ENCODE measurements at regions not wholly inside any gene's neighbourhood (a gene's known extent, or its start where the extent isn't known, plus 50 kb on each side); places are given as distances from the start of the nearest gene placed in this dataset.

DNA sequence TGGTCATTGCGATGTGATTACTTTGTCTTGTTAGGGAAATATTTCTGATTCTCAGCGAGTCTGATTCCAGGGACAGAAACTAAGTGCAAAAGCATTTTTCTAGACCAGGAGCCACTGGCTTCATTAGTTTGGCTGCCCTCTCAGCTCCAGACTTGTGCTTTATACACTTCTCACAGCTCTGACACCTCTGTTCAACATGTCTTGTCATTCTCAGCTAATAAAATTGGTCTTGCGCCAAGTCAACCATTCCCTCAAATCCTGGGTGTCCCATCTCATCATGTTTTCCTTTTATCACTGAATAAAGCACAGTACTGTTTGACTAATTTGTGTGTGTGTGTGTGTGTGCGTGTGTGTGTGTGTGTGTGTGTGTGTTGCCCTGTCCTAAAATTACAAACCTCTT is 215.5 kb upstream of the EPHA4 start:
- H2AFZ ChIP-seq (ENCODE audit: low read length) = no peak overlapping the region
- no peak overlapping the region for H3K4ac ChIP-seq (replicated peaks; ENCODE audit: insufficient read length, low read depth, low read length)
- TF ChIP-seq TCF12 (IDR thresholded peaks at IDR 0.05; ENCODE audit: low read depth, low read length) (no peak), RAD21 (IDR thresholded peaks at IDR 0.05 in 1 of 2, conservative IDR thresholded peaks at IDR 0.05 in 1 of 2; ENCODE audit: low read depth in 2 of 2, low read length in 2 of 2) (no peak), FOSL1 (IDR thresholded peaks at IDR 0.05; ENCODE audit: insufficient read depth, low read depth, low read length) (no peak), YY1 (IDR thresholded peaks at IDR 0.05; ENCODE audit: low read depth, low read length) (no peak), SP4 (IDR thresholded peaks at IDR 0.05; ENCODE audit: low read length) (no peak), RNF2 (IDR thresholded peaks at IDR 0.05; ENCODE audit: borderline replicate concordance, low read depth, low read length, missing control alignments, poor library complexity, severe bottlenecking) (no peak), POU5F1 (IDR thresholded peaks at IDR 0.05; ENCODE audit: low read depth, low read length) (no peak), SUZ12 (IDR thresholded peaks at IDR 0.05; ENCODE audit: low read length) (no peak), RXRA (IDR thresholded peaks at IDR 0.05; ENCODE audit: insufficient read depth, low read depth, low read length) (no peak), CBX5 (IDR thresholded peaks at IDR 0.05; ENCODE audit: low read depth, low read length) (no peak), CREB1 (IDR thresholded peaks at IDR 0.05) (no peak), TAF1 (IDR thresholded peaks at IDR 0.05; ENCODE audit: low read depth, low read length) (no peak), HDAC2 (IDR thresholded peaks at IDR 0.05; ENCODE audit: borderline replicate concordance in 1 of 2, low read depth in 2 of 2, low read length in 2 of 2) (no peak), EP300 (IDR thresholded peaks at IDR 0.05; ENCODE audit: borderline replicate concordance in 1 of 2, low read depth in 2 of 2, low read length in 2 of 2) (no peak)
- H3K27me3 ChIP-seq (replicated peaks in 1 of 4; ENCODE audit: control insufficient read depth in 3 of 4, extremely low read depth in 1 of 4, insufficient read depth in 3 of 4, low read length in 3 of 4) = no peaks in the 10 kb centered on the region
- H3K79me2 ChIP-seq (ENCODE audit: control insufficient read depth in 1 of 2, insufficient read depth in 2 of 2, low read length in 2 of 2) = no peaks in the 10 kb centered on the region
- 98% methylated on average over 3 of the region's 4 CpGs; no CpG with 5 or more reads in 1 of the 2 experiments for WGBS, 2 experiments (ENCODE audit: extremely low coverage in 1 of 2, insufficient coverage in 1 of 2, insufficient read length in 1 of 2, insufficient replicate concordance in 2 of 2, low coverage in 1 of 2, low lambda C conversion rate in 2 of 2, missing lambda C conversion rate in 1 of 2)
- 0 out of 4 replicates have a peak, but pooled peaks cover 0 to 2% of the 10 kb centered on the region in 2 experiments for H3K9me3 ChIP-seq (ENCODE audit: insufficient read depth in 2 of 2, low read depth in 1 of 2, low read length in 1 of 2)
- H2BK120ac ChIP-seq (replicated peaks; ENCODE audit: low read depth, low read length) = no peak overlapping the region
- H3K4me2 ChIP-seq (ENCODE audit: insufficient read depth in 1 of 2, low read depth in 2 of 2, low read length in 2 of 2) = no peak overlapping the region
- no peak for DNase-seq (ENCODE audit: low read depth in 1 of 2, low spot score in 2 of 2)
- peaks cover 0 to 12% (median 8%) of the 10 kb centered on the region in 4 experiments; a peak in 3 of 7 replicates for H3K4me1 ChIP-seq (replicated peaks in 1 of 4; ENCODE audit: control insufficient read depth in 3 of 4, insufficient read depth in 4 of 4, low read length in 3 of 4)
- H4K91ac ChIP-seq (replicated peaks; ENCODE audit: insufficient read length, low read length) = no peak overlapping the region
- no peak overlapping the region for H3K56ac ChIP-seq (replicated peaks; ENCODE audit: insufficient read length, low read depth, low read length)
- no peak overlapping the region for H4K5ac ChIP-seq (ENCODE audit: insufficient read length, low read depth, low read length)
- H2BK12ac ChIP-seq (ENCODE audit: low read depth, low read length) = no peak overlapping the region
- no peak for FAIRE-seq
- no peak overlapping the region for H3K9ac ChIP-seq (replicated peaks in 1 of 4; ENCODE audit: extremely low read depth in 1 of 4, low read depth in 3 of 4, low read length in 3 of 4)
- no peak overlapping the region for H3K27ac ChIP-seq (ENCODE audit: low read depth, low read length)
- no peak overlapping the region for H3K23ac ChIP-seq (ENCODE audit: insufficient read length)
- H3K23me2 ChIP-seq (ENCODE audit: low read depth, low read length) = no peaks in the 10 kb centered on the region
- no peak overlapping the region for H4K8ac ChIP-seq (ENCODE audit: extremely low read depth, insufficient read depth, low read length)
- H2BK20ac ChIP-seq (ENCODE audit: low read length) = no peak overlapping the region
- no peaks in the 10 kb centered on the region for H3K79me1 ChIP-seq (ENCODE audit: low read depth, low read length)
- CTCF ChIA-PET (ENCODE audit: partially characterized antibody) = no interaction called here
- no peak overlapping the region for H2BK5ac ChIP-seq (ENCODE audit: low read depth, low read length)
- H3K18ac ChIP-seq (ENCODE audit: extremely low read depth, low read length) = no peak overlapping the region
- no peak overlapping the region for H2BK15ac ChIP-seq (ENCODE audit: low read length)
- H4K20me1 ChIP-seq (replicated peaks in 1 of 2; ENCODE audit: control insufficient read depth in 1 of 2, insufficient read depth in 2 of 2, low read length in 2 of 2) = no peaks in the 10 kb centered on the region
- POLR2A ChIA-PET (ENCODE audit: partially characterized antibody) = no interaction called here
- H2AK5ac ChIP-seq (ENCODE audit: low read depth, low read length) = no peak overlapping the region
- no peak overlapping the region for H3K14ac ChIP-seq (ENCODE audit: insufficient read length)
- no peaks in the 10 kb centered on the region for H3K36me3 ChIP-seq (ENCODE audit: control insufficient read depth in 2 of 4, insufficient read depth in 4 of 4, low read length in 3 of 4)
- H3K4me3 ChIP-seq (ENCODE audit: extremely low read depth in 1 of 4, insufficient read depth in 2 of 4, low read depth in 3 of 4, low read length in 4 of 4) = no peak overlapping the region

Measured in H1 (cell line).